Right ventricle myocardium superior (tissue), 1 donor: ENCODE measurements at regions not wholly inside any gene's neighbourhood (a gene's known extent, or its start where the extent isn't known, plus 50 kb on each side); places are given as distances from the start of the nearest gene placed in this dataset.

Experiments used
- ATAC-seq: fragments of 200-7000 bp; cut with Tn5 transposase; one replicate; pipeline ENCODE4 v1.9.1; 2020; ENCODE audit warnings: mild to moderate bottlenecking; ENCODE audit not compliant: poor library complexity
- DNase-seq: peaks from one replicate; pipeline ENCODE4 v3.0.0-alpha.2; 2020
- intact Hi-C: fragments of 100-400 bp; cut with DNase I; formaldehyde crosslinking; loops from one replicate; pipeline ENCODE4 v1.11.2; 2022
- donor health status: DM: no; HTN: yes; CAD: no; lungs with severe emphysema.

DNA sequence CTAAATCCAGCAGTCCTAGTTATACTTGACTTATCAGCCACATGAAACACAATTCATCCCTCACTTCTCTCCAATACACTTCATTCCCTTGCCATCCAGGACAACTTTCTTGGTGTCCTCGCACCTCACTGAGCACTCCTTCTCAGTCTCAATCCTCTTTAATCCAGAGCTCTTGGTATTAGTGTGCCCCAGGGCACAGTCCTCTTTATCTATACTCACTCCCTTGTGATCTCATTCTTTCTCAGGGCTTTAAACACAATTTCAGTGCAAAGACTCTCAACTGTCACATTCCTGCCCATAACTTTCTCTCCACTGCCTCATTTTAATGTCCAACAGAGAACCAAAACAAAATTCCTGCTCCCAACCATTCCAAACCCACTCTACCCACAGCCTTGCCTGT lies 60.8 kb upstream of the SPOPL start:
- ATAC-seq (no peak), DNase-seq (no peak)
- intact Hi-C loops, result no loop called here

GRCh38 chr2:138441916-138442315 lies 59.7 kb upstream of the SPOPL start:
- intact Hi-C loops, result no loop called here
- DNase-seq, result no peak
- ATAC-seq, result no peak

DNA sequence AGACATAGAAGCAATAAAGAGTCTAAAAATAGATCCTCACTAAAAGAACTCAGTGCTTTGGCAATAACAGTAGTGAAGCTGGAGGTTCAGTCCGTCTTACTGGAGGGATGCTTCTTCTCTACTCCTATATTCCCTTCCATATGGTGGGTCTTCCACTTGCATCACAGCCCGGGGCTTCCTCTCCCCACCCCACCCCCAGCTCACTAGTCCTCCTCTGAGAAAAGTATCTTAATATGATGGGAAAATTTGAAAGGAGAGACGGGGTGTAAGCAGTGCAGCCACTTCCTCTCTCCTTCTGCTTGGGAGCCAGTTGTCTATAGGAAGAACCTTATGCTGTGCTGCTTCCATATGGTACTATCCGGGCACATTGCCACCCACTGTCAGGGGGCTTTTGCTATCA lies 57.2 kb upstream of the SPOPL start:
- DNase-seq (no peak), ATAC-seq (no peak)
- intact Hi-C loops, result no loop called here

DNA sequence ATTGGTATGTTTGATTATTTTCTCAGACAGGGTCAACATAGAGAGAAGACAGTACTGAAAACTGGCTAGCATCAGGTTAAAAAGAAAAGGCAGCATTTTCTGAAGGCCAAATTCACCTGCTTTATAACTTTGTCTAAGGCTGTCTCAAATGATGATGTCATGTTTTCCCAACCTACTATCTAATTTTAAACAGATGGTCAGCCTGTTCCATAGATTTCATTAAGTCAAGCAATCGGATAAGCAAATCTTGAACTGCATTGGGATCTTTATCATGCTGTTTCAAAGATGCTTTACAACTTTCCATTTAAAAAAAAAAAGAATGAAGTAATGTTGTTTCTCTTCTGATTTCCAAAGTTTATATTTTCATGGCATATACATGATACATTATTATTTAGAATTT lies 56.3 kb upstream of the SPOPL start:
- DNase-seq (no peak), ATAC-seq (no peak)
- intact Hi-C loops, result no loop called here

DNA sequence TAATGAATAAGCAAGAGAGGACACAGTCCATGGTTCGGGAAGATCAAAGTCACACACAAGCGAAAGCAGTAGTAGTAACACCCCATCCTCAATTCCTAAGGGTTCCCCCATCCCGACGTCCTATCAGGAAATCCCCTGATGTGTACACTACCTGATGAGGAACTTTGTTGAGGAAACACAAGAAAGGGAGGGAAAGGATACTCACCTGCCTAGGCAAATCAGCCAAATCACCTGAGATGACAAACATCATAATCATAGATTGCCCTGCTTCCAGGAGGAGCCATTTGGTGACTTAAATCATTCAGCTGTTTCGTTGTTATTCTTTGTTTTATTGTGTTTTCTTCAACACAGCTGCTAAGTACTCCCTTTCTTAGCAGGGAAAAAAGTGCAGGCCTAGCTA lies 55.5 kb upstream of the SPOPL start:
- ATAC-seq (no peak), DNase-seq (no peak)
- intact Hi-C loops, result no loop called here

GRCh38 chr2:138447889-138448570 lies 53.5 kb upstream of the SPOPL start:
- DNase-seq, result no peak
- intact Hi-C loops, result no loop called here
- no peak for ATAC-seq
